Right lobe of liver (tissue), 4 donors: ENCODE measurements at regions not wholly inside any gene's neighbourhood (a gene's known extent, or its start where the extent isn't known, plus 50 kb on each side); places are given as distances from the start of the nearest gene placed in this dataset.

ENCODE experiments used
- POLR2A ChIP-seq: fragments of 450-650 bp; IDR thresholded peaks from one replicate; pipeline ENCODE4 v1.6.1; 2017; ENCODE audit warnings: antibody characterized with exemption, mild to moderate bottlenecking
- TF ChIP-seq, protein P1 (sequence below), 4 donors: fragments of 200-600 bp in 3 of 4; fragments of 450-650 bp in 1 of 4; IDR thresholded peaks; one replicate each; pipeline versions ENCODE4 v1.5.1 to v1.8.0; 2016 to 2022; ENCODE audit warnings: antibody characterized with exemption in 4 of 4, mild to moderate bottlenecking in 2 of 4
- donor health status: DM: no; HTN: no; CAD: no.
- donor health status: DM: no; HTN: no; CAD: no.
- donor health status: DM: no; HTN: yes; CAD: no.

GRCh38 chr20:63072231-63072791, 65.5 kb upstream of the BHLHE23 start:
- TF ChIP-seq, protein P1, sequence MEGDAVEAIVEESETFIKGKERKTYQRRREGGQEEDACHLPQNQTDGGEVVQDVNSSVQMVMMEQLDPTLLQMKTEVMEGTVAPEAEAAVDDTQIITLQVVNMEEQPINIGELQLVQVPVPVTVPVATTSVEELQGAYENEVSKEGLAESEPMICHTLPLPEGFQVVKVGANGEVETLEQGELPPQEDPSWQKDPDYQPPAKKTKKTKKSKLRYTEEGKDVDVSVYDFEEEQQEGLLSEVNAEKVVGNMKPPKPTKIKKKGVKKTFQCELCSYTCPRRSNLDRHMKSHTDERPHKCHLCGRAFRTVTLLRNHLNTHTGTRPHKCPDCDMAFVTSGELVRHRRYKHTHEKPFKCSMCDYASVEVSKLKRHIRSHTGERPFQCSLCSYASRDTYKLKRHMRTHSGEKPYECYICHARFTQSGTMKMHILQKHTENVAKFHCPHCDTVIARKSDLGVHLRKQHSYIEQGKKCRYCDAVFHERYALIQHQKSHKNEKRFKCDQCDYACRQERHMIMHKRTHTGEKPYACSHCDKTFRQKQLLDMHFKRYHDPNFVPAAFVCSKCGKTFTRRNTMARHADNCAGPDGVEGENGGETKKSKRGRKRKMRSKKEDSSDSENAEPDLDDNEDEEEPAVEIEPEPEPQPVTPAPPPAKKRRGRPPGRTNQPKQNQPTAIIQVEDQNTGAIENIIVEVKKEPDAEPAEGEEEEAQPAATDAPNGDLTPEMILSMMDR (IDR thresholded peaks at IDR 0.05): no peak
- no peak for TF ChIP-seq POLR2A
